ENCODE measurements at regions not wholly inside any gene's neighbourhood (a gene's known extent, or its start where the extent isn't known, plus 50 kb on each side); places are given as distances from the start of the nearest gene placed in this dataset.

DNA sequence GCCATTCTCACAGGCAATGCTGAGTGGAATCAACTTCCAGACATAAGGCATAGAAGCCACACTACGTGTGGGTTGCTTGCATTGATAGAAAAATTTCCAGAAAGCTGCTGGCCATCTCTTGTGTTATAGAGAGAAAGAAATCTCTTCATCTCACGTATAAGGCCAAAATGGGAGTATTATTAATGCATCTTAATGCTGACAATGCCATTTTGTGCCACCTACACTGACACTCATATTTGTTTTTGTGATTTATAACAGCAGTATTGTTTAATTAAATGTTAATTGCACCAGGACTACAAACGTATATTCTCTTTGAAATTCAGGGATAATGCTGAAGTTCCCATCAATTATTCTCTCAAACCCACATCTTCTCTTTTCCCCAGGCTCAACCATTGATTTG is 56.1 kb upstream of the TMEM132D start:
- TF ChIP-seq, protein P1, sequence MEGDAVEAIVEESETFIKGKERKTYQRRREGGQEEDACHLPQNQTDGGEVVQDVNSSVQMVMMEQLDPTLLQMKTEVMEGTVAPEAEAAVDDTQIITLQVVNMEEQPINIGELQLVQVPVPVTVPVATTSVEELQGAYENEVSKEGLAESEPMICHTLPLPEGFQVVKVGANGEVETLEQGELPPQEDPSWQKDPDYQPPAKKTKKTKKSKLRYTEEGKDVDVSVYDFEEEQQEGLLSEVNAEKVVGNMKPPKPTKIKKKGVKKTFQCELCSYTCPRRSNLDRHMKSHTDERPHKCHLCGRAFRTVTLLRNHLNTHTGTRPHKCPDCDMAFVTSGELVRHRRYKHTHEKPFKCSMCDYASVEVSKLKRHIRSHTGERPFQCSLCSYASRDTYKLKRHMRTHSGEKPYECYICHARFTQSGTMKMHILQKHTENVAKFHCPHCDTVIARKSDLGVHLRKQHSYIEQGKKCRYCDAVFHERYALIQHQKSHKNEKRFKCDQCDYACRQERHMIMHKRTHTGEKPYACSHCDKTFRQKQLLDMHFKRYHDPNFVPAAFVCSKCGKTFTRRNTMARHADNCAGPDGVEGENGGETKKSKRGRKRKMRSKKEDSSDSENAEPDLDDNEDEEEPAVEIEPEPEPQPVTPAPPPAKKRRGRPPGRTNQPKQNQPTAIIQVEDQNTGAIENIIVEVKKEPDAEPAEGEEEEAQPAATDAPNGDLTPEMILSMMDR (IDR thresholded peaks at IDR 0.05; ENCODE audit: insufficient read depth, low read depth, low read length, missing control alignments): no peak
- no peak overlapping the region for H3K4me3 ChIP-seq (ENCODE audit: low read depth, low read length)
- no peak for DNase-seq (ENCODE audit: low read depth)

DNA sequence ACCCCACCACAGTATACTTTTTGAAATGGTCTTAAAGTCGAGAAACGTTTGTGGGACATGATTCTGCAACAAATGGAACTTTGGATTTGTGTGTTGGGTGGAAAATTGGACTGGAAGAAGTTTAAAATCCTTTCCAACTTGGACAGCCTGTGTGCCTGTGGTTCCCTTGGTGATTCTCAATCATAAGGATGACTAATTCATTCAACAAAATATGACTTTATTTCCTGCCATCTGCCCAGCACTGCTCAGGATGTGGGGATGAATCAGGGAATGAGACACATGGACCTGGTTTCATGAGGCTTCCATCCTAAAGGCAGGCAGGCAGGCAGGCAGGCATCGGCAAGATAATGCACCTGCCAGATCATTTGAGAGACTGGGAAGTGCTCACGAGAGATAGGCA is 57.3 kb upstream of the TMEM132D start:
- TF ChIP-seq, protein P1 (IDR thresholded peaks at IDR 0.05; ENCODE audit: insufficient read depth, low read depth, low read length, missing control alignments): no peak
- DNase-seq (ENCODE audit: low read depth): no peak
- H3K4me3 ChIP-seq (ENCODE audit: low read depth, low read length): no peak overlapping the region

DNA sequence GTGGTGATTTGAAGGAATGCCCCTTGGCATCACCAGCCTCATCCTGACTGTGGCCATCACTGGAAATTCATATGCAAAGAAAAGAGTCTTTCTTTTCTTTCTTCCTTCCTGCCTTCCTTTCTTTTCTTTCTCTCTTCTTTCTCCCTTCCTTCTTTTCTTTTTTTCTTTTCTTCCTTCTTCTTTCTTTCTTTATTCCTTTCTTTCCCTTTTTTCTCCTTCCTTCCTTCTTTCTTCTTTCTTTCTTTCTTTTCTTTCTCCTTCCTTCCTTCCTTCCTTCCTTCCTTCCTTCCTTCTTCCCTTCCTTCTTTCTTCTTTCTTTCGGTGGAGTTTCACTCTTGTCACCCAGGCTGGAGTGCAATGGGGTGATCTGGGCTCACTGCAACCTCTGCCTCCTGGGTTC is 58.0 kb upstream of the TMEM132D start:
- H3K4me3 ChIP-seq (ENCODE audit: low read depth, low read length): no peak overlapping the region
- DNase-seq (ENCODE audit: low read depth): no peak
- TF ChIP-seq, protein P1 (IDR thresholded peaks at IDR 0.05; ENCODE audit: insufficient read depth, low read depth, low read length, missing control alignments): no peak

DNA sequence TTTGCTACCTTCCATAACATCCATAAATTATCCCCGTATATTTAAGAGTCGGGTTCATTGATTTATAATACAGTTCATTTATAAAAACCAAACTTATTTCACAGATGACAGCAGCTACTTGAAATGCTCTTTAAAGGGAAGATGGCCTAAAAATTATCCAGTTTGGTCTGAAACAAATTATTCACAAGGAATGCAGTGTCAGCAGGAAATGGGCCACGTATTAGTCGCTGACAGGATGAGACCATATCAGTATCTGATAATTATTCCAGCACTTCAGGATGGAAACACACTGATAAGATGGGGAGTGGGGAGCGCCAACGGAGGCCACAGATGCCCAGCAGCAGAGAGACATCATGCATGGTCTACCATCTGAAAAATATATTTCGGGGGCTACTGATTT is 60.5 kb upstream of the TMEM132D start:
- TF ChIP-seq, protein P1 (IDR thresholded peaks at IDR 0.05; ENCODE audit: insufficient read depth, low read depth, low read length, missing control alignments): no peak
- no peak for DNase-seq (ENCODE audit: low read depth)
- no peak overlapping the region for H3K4me3 ChIP-seq (ENCODE audit: low read depth, low read length)

DNA sequence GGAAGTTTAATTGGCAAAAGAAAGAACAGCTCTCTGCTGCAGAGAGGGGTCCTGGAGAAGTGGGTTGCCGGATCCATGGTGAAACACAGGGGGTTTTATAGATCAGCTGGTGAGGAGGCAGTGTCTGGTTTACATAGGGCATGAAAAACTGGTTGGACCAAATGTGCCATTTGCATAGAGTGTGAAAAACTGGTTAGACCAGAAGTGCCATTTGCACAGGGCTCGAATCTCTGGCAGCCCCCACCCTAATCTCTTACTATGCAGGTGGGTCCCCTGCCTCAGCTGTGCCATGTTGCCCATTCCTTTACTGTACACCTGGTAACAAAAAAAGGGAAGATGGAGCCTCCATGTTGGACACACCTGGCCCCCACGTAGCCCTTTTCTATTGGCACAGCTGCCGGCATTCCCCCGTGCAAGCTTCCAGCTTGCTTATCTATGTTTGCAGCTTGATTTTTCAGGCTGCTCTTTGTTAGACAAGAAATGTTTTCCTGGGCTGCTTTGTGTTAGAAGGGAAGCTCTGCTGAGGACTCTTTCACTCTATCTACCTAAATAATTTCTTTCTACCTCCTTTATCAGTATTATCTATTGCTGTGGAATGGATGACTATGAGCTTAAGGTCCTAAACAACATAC is 61.1 kb upstream of the TMEM132D start:
- TF ChIP-seq, protein P1 (IDR thresholded peaks at IDR 0.05; ENCODE audit: insufficient read depth, low read depth, low read length, missing control alignments): no peak
- H3K4me3 ChIP-seq (ENCODE audit: low read depth, low read length): no peak overlapping the region
- DNase-seq (ENCODE audit: low read depth): no peak

DNA sequence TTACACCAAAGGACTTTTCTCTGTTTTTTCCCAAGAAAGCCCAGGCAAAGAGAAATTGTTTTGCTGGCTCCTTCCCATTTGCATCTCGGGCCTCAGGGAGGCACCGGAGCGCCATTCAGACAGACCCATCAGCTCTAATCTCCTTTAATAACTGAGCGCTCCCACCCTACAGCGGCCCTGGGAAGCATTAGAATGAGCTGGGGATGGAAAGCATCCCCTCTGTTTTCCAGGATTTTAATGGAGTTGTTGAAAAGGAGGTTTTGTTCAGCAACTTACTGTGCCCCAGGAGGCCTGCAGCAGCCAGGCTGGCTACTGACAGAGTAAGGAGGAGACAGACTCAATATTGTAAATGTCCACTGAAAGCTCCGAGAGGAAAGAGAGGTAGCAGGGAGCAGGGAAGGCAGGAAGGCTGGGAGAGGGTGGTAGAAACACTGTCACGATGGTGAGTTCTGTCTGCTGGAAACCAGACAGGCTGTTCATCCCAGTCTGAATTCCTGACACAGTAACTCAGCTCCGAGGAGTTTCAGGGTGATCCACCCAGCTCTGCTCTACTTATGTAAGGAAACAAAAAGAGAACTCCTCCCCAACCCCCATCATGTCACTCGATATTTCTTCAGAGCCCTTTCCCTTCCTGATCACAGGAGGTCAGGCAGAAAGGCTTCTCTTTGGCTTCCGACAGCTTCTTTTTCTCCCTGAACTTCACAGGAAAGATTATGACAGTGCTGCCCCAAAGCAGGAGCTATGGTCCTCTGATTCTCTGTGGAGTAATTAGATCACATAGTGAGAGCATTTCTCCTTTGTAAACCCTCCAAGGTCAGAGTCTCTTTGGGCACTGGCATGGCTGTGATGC is 62.5 kb upstream of the TMEM132D start:
- TF ChIP-seq, protein P1 (IDR thresholded peaks at IDR 0.05; ENCODE audit: insufficient read depth, low read depth, low read length, missing control alignments): no peak
- no peak for DNase-seq (ENCODE audit: low read depth)
- no peak overlapping the region for H3K4me3 ChIP-seq (ENCODE audit: low read depth, low read length)
